HG02798 (cell line): ENCODE measurements at regions not wholly inside any gene's neighbourhood (a gene's known extent, or its start where the extent isn't known, plus 50 kb on each side); places are given as distances from the start of the nearest gene placed in this dataset.

Experiments used
- ATAC-seq: cut with Tn5 transposase; IDR thresholded peaks from one replicate; pipeline ENCODE4 v1.9.1; 2021; ENCODE audit warnings: mild to moderate bottlenecking; ENCODE audit not compliant: unreplicated experiment, poor library complexity

- no peak for ATAC-seq
These were observed 300.6 kb upstream of the MPDZ start for GRCh38 chr9:13580131-13580530.

- no peak for ATAC-seq
These were observed 296.6 kb upstream of the MPDZ start for GRCh38 chr9:13576101-13576500.

- ATAC-seq = no peak
These were observed 296.1 kb upstream of the MPDZ start for GRCh38 chr9:13575558-13575957.

GRCh38 chr9:13570068-13570974, 290.8 kb upstream of the MPDZ start:
- ATAC-seq = no peak

- no peak for ATAC-seq
These were observed 290.1 kb upstream of the MPDZ start for GRCh38 chr9:13569602-13570067.

- ATAC-seq = no peak
These were observed 289.5 kb upstream of the MPDZ start for GRCh38 chr9:13568841-13569601.

GRCh38 chr9:13568405-13568804, 288.9 kb upstream of the MPDZ start:
- ATAC-seq = no peak

GRCh38 chr9:13567833-13568232, 288.3 kb upstream of the MPDZ start:
- ATAC-seq = no peak

GRCh38 chr9:13557746-13558145, 278.3 kb upstream of the MPDZ start:
- ATAC-seq = no peak

GRCh38 chr9:13556656-13557055, 277.2 kb upstream of the MPDZ start:
- ATAC-seq = no peak

- ATAC-seq = no peak
These were observed 276.6 kb upstream of the MPDZ start for GRCh38 chr9:13555989-13556500.

- no peak for ATAC-seq
These were observed 276.0 kb upstream of the MPDZ start for GRCh38 chr9:13555516-13555915.

- ATAC-seq = no peak
These were observed 275.1 kb upstream of the MPDZ start for GRCh38 chr9:13554626-13555025.

- no peak for ATAC-seq
These were observed 273.2 kb upstream of the MPDZ start for GRCh38 chr9:13552606-13553215.

GRCh38 chr9:13550519-13550918, 271.0 kb upstream of the MPDZ start:
- ATAC-seq = no peak

GRCh38 chr9:13548535-13548934, 269.0 kb upstream of the MPDZ start:
- ATAC-seq = no peak

GRCh38 chr9:13535141-13535540, 255.6 kb upstream of the MPDZ start:
- ATAC-seq = no peak

- no peak for ATAC-seq
These were observed 254.5 kb upstream of the MPDZ start for GRCh38 chr9:13534006-13534405.

- ATAC-seq = no peak
These were observed 252.9 kb upstream of the MPDZ start for GRCh38 chr9:13532407-13532806.

GRCh38 chr9:13529321-13530104, 250.0 kb upstream of the MPDZ start:
- ATAC-seq = no peak
